GM12865 (cell line): ENCODE measurements at regions not wholly inside any gene's neighbourhood (a gene's known extent, or its start where the extent isn't known, plus 50 kb on each side); places are given as distances from the start of the nearest gene placed in this dataset.

Experiments used
- DNase-seq: peaks from one replicate; pipeline ENCODE4 v3.0.0; 2010; ENCODE audit warnings: low read depth
- H3K4me3 ChIP-seq: 2 replicates; pipeline ENCODE4 v1.5.1; 2011; ENCODE audit warnings: mild to moderate bottlenecking, low read depth, low read length, control low read depth
- CTCF ChIP-seq: IDR thresholded peaks from 2 replicates; pipeline ENCODE4 v1.5.1; 2011; ENCODE audit warnings: low read length, control low read depth, low read depth, inconsistent platforms; ENCODE audit not compliant: insufficient read depth; ENCODE audit errors: missing control alignments

GRCh38 chr3:56860939-56861338 is 59.2 kb upstream of the ARHGEF3 start:
- no peak overlapping the region for H3K4me3 ChIP-seq
- no peak for DNase-seq
- no peak for TF ChIP-seq CTCF

- DNase-seq, result no peak
- TF ChIP-seq CTCF, result no peak
- no peak overlapping the region for H3K4me3 ChIP-seq
These were observed 58.6 kb upstream of the ARHGEF3 start for GRCh38 chr3:56860351-56860750.

GRCh38 chr3:56858331-56858730 is 56.6 kb upstream of the ARHGEF3 start:
- TF ChIP-seq CTCF, result no peak
- no peak overlapping the region for H3K4me3 ChIP-seq
- DNase-seq, result no peak

GRCh38 chr3:56857178-56857577 is 55.4 kb upstream of the ARHGEF3 start:
- H3K4me3 ChIP-seq, result no peak overlapping the region
- no peak for DNase-seq
- TF ChIP-seq CTCF, result no peak

- H3K4me3 ChIP-seq, result no peak overlapping the region
- DNase-seq, result no peak
- no peak for TF ChIP-seq CTCF
These were observed 55.0 kb upstream of the ARHGEF3 start for GRCh38 chr3:56856752-56857151.

GRCh38 chr3:56855856-56856512 is 54.2 kb upstream of the ARHGEF3 start:
- peak; percentile 74 for TF ChIP-seq CTCF
- no peak overlapping the region for H3K4me3 ChIP-seq
- peak; percentile 30 for DNase-seq
